ENCODE measurements at regions not wholly inside any gene's neighbourhood (a gene's known extent, or its start where the extent isn't known, plus 50 kb on each side); places are given as distances from the start of the nearest gene placed in this dataset.

GRCh38 chr18:60153376-60153775, 219.2 kb downstream of the MC4R start:
- H3K27me3 ChIP-seq = no peaks in the 10 kb centered on the region
- no peak overlapping the region for H3K4me3 ChIP-seq
- DNase-seq (no peak), ATAC-seq (no peak)
- H3K9me3 ChIP-seq = no peaks in the 10 kb centered on the region
- no peak overlapping the region for H3K27ac ChIP-seq
- TF ChIP-seq POLR2A (IDR thresholded peaks at IDR 0.05) = no peak
- TF ChIP-seq, protein P1, sequence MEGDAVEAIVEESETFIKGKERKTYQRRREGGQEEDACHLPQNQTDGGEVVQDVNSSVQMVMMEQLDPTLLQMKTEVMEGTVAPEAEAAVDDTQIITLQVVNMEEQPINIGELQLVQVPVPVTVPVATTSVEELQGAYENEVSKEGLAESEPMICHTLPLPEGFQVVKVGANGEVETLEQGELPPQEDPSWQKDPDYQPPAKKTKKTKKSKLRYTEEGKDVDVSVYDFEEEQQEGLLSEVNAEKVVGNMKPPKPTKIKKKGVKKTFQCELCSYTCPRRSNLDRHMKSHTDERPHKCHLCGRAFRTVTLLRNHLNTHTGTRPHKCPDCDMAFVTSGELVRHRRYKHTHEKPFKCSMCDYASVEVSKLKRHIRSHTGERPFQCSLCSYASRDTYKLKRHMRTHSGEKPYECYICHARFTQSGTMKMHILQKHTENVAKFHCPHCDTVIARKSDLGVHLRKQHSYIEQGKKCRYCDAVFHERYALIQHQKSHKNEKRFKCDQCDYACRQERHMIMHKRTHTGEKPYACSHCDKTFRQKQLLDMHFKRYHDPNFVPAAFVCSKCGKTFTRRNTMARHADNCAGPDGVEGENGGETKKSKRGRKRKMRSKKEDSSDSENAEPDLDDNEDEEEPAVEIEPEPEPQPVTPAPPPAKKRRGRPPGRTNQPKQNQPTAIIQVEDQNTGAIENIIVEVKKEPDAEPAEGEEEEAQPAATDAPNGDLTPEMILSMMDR (IDR thresholded peaks at IDR 0.05) = no peak
- H3K36me3 ChIP-seq = no peaks in the 10 kb centered on the region
- no peaks in the 10 kb centered on the region for H3K4me1 ChIP-seq
- 82 to 89% (median 85%) methylated on average over 3 of the region's 3 CpGs for WGBS, 4 donors
- intact Hi-C loops (cut with DNase I) = no loop called here

DNA sequence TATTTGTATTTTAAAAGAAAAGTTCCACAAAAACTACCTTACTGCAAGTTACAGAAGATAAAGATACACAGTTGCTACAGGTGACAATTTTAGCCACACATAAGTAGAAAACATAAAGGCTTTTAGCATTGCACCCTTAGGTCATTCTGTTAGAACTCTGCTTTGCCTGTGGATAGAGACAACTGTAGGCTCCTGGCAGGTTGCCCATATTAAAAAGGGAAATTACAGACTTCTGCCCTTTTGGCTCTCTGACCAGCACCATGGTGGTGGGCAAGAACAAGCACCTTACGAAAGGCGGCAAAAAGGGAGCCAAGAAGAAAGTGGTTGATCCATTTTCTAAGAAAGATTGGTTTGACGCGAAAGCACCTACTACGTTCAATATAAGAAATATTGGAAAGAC, 223.3 kb downstream of the MC4R start:
- Histone ChIP-seq H3K27ac (no peak overlapping the region), H3K9me3 (no peaks in the 10 kb centered on the region), H3K27me3 (no peaks in the 10 kb centered on the region), H3K4me1 (no peaks in the 10 kb centered on the region), H3K4me3 (no peak overlapping the region), H3K36me3 (no peaks in the 10 kb centered on the region)
- 95 to 97% (median 95%) methylated on average over 5 of the region's 5 CpGs for WGBS, 4 donors
- ATAC-seq (no peak), DNase-seq (no peak)
- intact Hi-C loops (cut with DNase I) = no loop called here
- TF ChIP-seq, protein P1 (IDR thresholded peaks at IDR 0.05) = no peak
- TF ChIP-seq POLR2A (IDR thresholded peaks at IDR 0.05) = no peak

GRCh38 chr18:60147323-60147722, 225.3 kb downstream of the MC4R start:
- Histone ChIP-seq H3K27ac (no peak overlapping the region), H3K4me3 (no peak overlapping the region), H3K36me3 (no peaks in the 10 kb centered on the region), H3K27me3 (no peaks in the 10 kb centered on the region), H3K9me3 (no peaks in the 10 kb centered on the region), H3K4me1 (no peaks in the 10 kb centered on the region)
- ATAC-seq (no peak), DNase-seq (no peak)
- WGBS, 4 donors = 59 to 69% (median 66%) methylated on average over 5 of the region's 5 CpGs
- TF ChIP-seq, protein P1 (IDR thresholded peaks at IDR 0.05) = no peak
- TF ChIP-seq POLR2A (IDR thresholded peaks at IDR 0.05) = no peak
- intact Hi-C loops (cut with DNase I) = no loop called here

GRCh38 chr18:60146220-60146960, 226.2 kb downstream of the MC4R start:
- intact Hi-C loops (cut with DNase I) = no loop called here
- no peaks in the 10 kb centered on the region for H3K27me3 ChIP-seq
- WGBS, 4 donors = 78 to 87% (median 79%) methylated on average over 11 of the region's 11 CpGs
- ATAC-seq (no peak), DNase-seq (no peak)
- H3K27ac ChIP-seq = no peak overlapping the region
- TF ChIP-seq, protein P1 (IDR thresholded peaks at IDR 0.05) = no peak
- TF ChIP-seq POLR2A (IDR thresholded peaks at IDR 0.05) = no peak
- H3K4me1 ChIP-seq = no peaks in the 10 kb centered on the region
- no peaks in the 10 kb centered on the region for H3K9me3 ChIP-seq
- no peak overlapping the region for H3K4me3 ChIP-seq
- H3K36me3 ChIP-seq = no peaks in the 10 kb centered on the region

All from heart left ventricle (tissue), 16 donors.